ENCODE measurements at regions not wholly inside any gene's neighbourhood (a gene's known extent, or its start where the extent isn't known, plus 50 kb on each side); places are given as distances from the start of the nearest gene placed in this dataset.
A peak's percentile ranks its signal among the peaks of the same experiment; 100 is the strongest.

DNA sequence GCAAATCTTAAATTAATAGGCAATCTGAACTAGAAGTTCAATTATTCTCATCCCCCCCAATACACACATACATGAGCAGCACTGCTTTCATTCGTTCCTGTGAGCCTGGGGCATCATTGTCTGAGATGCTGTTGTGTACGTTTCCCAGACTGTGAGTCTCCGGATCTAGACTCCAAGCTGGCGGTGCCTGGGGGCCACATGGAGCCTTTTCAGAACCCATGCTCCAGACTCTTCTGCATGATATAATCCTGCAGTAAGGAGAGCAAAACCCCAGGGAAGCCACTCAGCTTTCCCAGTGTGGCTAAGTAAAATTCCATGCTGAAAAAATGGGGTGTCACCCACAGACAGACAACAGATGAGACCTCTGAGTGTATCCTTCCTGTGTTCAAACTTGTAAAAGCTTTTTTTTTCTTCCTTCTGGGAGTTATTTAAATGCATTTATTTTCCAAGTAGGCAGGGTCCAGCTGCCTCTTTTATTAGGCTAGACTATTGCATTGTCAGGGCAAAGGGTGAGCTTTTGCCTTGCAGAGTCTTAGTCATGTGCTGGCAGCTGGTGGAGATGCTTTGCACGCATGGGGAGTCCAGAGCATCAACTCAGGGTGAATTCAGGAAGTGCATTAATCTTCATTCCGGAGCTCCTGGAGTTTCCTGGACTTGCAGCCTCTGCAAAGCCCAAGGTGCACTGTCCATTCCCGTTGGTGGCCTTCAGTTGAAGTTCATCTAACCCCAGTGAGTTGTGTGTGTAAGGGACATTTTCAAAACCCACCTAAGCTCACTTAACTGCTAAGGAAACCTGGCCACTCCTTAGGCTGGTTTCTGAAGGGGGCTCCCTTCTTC lies 185.7 kb upstream of the ADO start:
- Histone ChIP-seq H3K4me2 (ENCODE audit: low read depth, low read length, poor library complexity, severe bottlenecking) (peak overlapping the region; percentile 44), H3K9ac (ENCODE audit: low read length) (0 out of 2 replicates have a peak overlapping the region, but pooled peaks have one; percentile 14), H3K79me2 (ENCODE audit: low read length) (no peaks in the 10 kb centered on the region), H3K27me3 (ENCODE audit: low read length) (no peaks in the 10 kb centered on the region), H3K9me3 (ENCODE audit: low read length) (no peaks in the 10 kb centered on the region), H3K4me1 (ENCODE audit: low read length) (peaks cover 40% of the 10 kb centered on the region), H3K9me2 (replicated peaks; ENCODE audit: insufficient read depth, low read length) (no peaks in the 10 kb centered on the region), H3K27ac (ENCODE audit: low read length) (peak overlapping the region; percentile 25; the same call in 1 of the 2 replicates), H4K20me1 (ENCODE audit: insufficient read depth, low read depth, low read length) (no peaks in the 10 kb centered on the region), H2AFZ (ENCODE audit: low read length) (peak overlapping the region; percentile 25; the same call in 1 of the 2 replicates), H3K4me3 (ENCODE audit: low read length) (no peak overlapping the region), H3K36me3 (ENCODE audit: insufficient read depth, low read length) (no peaks in the 10 kb centered on the region)
- peak; percentile 83 for DNase-seq

DNA sequence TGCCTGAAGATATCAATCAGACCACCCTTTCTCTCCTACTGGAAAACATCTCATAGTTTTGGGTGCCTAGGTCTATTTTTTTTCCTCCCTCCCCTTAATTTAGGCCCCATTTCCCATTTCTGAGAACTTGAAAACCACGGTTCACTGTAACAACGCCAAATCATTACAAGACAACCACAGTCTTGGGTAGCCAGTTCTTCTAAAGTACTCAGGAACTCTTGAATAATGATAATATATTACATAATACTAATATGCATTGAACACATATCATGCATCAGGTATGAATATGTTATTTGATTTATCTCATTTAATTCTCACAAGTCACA lies 185.1 kb upstream of the ADO start:
- Histone ChIP-seq H2AFZ (ENCODE audit: low read length) (0 out of 2 replicates have a peak overlapping the region, but pooled peaks have one; percentile 25), H3K9me3 (ENCODE audit: low read length) (no peaks in the 10 kb centered on the region), H3K9me2 (replicated peaks; ENCODE audit: insufficient read depth, low read length) (no peaks in the 10 kb centered on the region), H3K79me2 (ENCODE audit: low read length) (no peaks in the 10 kb centered on the region), H3K27me3 (ENCODE audit: low read length) (no peaks in the 10 kb centered on the region), H3K27ac (ENCODE audit: low read length) (peak overlapping the region; percentile 25; the same call in 1 of the 2 replicates), H3K9ac (ENCODE audit: low read length) (no peak overlapping the region), H3K4me3 (ENCODE audit: low read length) (no peak overlapping the region), H3K36me3 (ENCODE audit: insufficient read depth, low read length) (no peaks in the 10 kb centered on the region), H3K4me1 (ENCODE audit: low read length) (peaks cover 40% of the 10 kb centered on the region), H4K20me1 (ENCODE audit: insufficient read depth, low read depth, low read length) (no peaks in the 10 kb centered on the region), H3K4me2 (ENCODE audit: low read depth, low read length, poor library complexity, severe bottlenecking) (peak overlapping the region; percentile 44)
- no peak for DNase-seq

GRCh38 chr10:62620491-62620890 lies 184.0 kb upstream of the ADO start:
- H3K4me3 ChIP-seq (ENCODE audit: low read length), result no peak overlapping the region

GRCh38 chr10:62623223-62623622 lies 181.3 kb upstream of the ADO start:
- no peaks in the 10 kb centered on the region for H3K27me3 ChIP-seq (ENCODE audit: low read length)
- DNase-seq, result no peak
- peaks cover 54% of the 10 kb centered on the region for H3K4me1 ChIP-seq (ENCODE audit: low read length)
- no peak overlapping the region for H3K4me2 ChIP-seq (ENCODE audit: low read depth, low read length, poor library complexity, severe bottlenecking)
- H3K9ac ChIP-seq (ENCODE audit: low read length), result no peak overlapping the region
- no peaks in the 10 kb centered on the region for H3K36me3 ChIP-seq (ENCODE audit: insufficient read depth, low read length)
- H3K4me3 ChIP-seq (ENCODE audit: low read length), result no peak overlapping the region
- H2AFZ ChIP-seq (ENCODE audit: low read length), result no peak overlapping the region
- no peaks in the 10 kb centered on the region for H3K9me3 ChIP-seq (ENCODE audit: low read length)
- no peaks in the 10 kb centered on the region for H3K79me2 ChIP-seq (ENCODE audit: low read length)
- no peak overlapping the region for H3K27ac ChIP-seq (ENCODE audit: low read length)
- no peaks in the 10 kb centered on the region for H4K20me1 ChIP-seq (ENCODE audit: insufficient read depth, low read depth, low read length)
- no peaks in the 10 kb centered on the region for H3K9me2 ChIP-seq (replicated peaks; ENCODE audit: insufficient read depth, low read length)

More at GRCh38 chr10:62620491-62620890, 184.0 kb upstream of the ADO start:
- Histone ChIP-seq H3K4me2 (ENCODE audit: low read depth, low read length, poor library complexity, severe bottlenecking) (no peak overlapping the region), H4K20me1 (ENCODE audit: insufficient read depth, low read depth, low read length) (no peaks in the 10 kb centered on the region), H3K4me1 (ENCODE audit: low read length) (peaks cover 45% of the 10 kb centered on the region), H3K36me3 (ENCODE audit: insufficient read depth, low read length) (no peaks in the 10 kb centered on the region), H3K9me3 (ENCODE audit: low read length) (no peaks in the 10 kb centered on the region), H3K79me2 (ENCODE audit: low read length) (no peaks in the 10 kb centered on the region), H2AFZ (ENCODE audit: low read length) (no peak overlapping the region), H3K9me2 (replicated peaks; ENCODE audit: insufficient read depth, low read length) (no peaks in the 10 kb centered on the region), H3K27ac (ENCODE audit: low read length) (no peak overlapping the region), H3K27me3 (ENCODE audit: low read length) (no peaks in the 10 kb centered on the region), H3K9ac (ENCODE audit: low read length) (no peak overlapping the region)
- DNase-seq, result no peak

GRCh38 chr10:62625484-62625883 lies 179.0 kb upstream of the ADO start:
- no peaks in the 10 kb centered on the region for H3K9me3 ChIP-seq (ENCODE audit: low read length)
- peak overlapping the region; percentile 58 for H3K27ac ChIP-seq (ENCODE audit: low read length)
- no peak overlapping the region for H3K4me3 ChIP-seq (ENCODE audit: low read length)
- H3K36me3 ChIP-seq (ENCODE audit: insufficient read depth, low read length), result no peaks in the 10 kb centered on the region
- peaks cover 32% of the 10 kb centered on the region for H3K4me1 ChIP-seq (ENCODE audit: low read length)
- peak overlapping the region; percentile 47 for H3K4me2 ChIP-seq (ENCODE audit: low read depth, low read length, poor library complexity, severe bottlenecking)
- DNase-seq, result no peak
- H3K27me3 ChIP-seq (ENCODE audit: low read length), result no peaks in the 10 kb centered on the region
- no peak overlapping the region for H3K9ac ChIP-seq (ENCODE audit: low read length)
- H3K79me2 ChIP-seq (ENCODE audit: low read length), result no peaks in the 10 kb centered on the region
- H4K20me1 ChIP-seq (ENCODE audit: insufficient read depth, low read depth, low read length), result no peaks in the 10 kb centered on the region
- no peak overlapping the region for H2AFZ ChIP-seq (ENCODE audit: low read length)
- H3K9me2 ChIP-seq (replicated peaks; ENCODE audit: insufficient read depth, low read length), result no peaks in the 10 kb centered on the region

GRCh38 chr10:62626079-62626478 lies 178.4 kb upstream of the ADO start:
- Histone ChIP-seq H3K4me3 (ENCODE audit: low read length) (no peak overlapping the region), H3K27ac (ENCODE audit: low read length) (peak overlapping the region; percentile 58), H3K4me2 (ENCODE audit: low read depth, low read length, poor library complexity, severe bottlenecking) (peak overlapping the region; percentile 47), H3K9me3 (ENCODE audit: low read length) (no peaks in the 10 kb centered on the region), H3K9me2 (replicated peaks; ENCODE audit: insufficient read depth, low read length) (no peaks in the 10 kb centered on the region), H4K20me1 (ENCODE audit: insufficient read depth, low read depth, low read length) (no peaks in the 10 kb centered on the region), H3K4me1 (ENCODE audit: low read length) (peaks cover 28% of the 10 kb centered on the region), H2AFZ (ENCODE audit: low read length) (no peak overlapping the region), H3K27me3 (ENCODE audit: low read length) (no peaks in the 10 kb centered on the region), H3K79me2 (ENCODE audit: low read length) (no peaks in the 10 kb centered on the region), H3K9ac (ENCODE audit: low read length) (peak overlapping the region; percentile 18; the same call in 1 of the 2 replicates), H3K36me3 (ENCODE audit: insufficient read depth, low read length) (no peaks in the 10 kb centered on the region)
- peak; percentile 73 for DNase-seq

- H2AFZ ChIP-seq (ENCODE audit: low read length), result no peak overlapping the region
- H3K4me2 ChIP-seq (ENCODE audit: low read depth, low read length, poor library complexity, severe bottlenecking), result peak overlapping the region; percentile 47
- H3K9me2 ChIP-seq (replicated peaks; ENCODE audit: insufficient read depth, low read length), result no peaks in the 10 kb centered on the region
- DNase-seq, result no peak
- H3K79me2 ChIP-seq (ENCODE audit: low read length), result no peaks in the 10 kb centered on the region
- no peaks in the 10 kb centered on the region for H3K27me3 ChIP-seq (ENCODE audit: low read length)
- H3K4me3 ChIP-seq (ENCODE audit: low read length), result no peak overlapping the region
- peak overlapping the region; percentile 58 for H3K27ac ChIP-seq (ENCODE audit: low read length)
- no peaks in the 10 kb centered on the region for H4K20me1 ChIP-seq (ENCODE audit: insufficient read depth, low read depth, low read length)
- H3K36me3 ChIP-seq (ENCODE audit: insufficient read depth, low read length), result no peaks in the 10 kb centered on the region
- H3K9me3 ChIP-seq (ENCODE audit: low read length), result no peaks in the 10 kb centered on the region
- peaks cover 34% of the 10 kb centered on the region for H3K4me1 ChIP-seq (ENCODE audit: low read length)
- H3K9ac ChIP-seq (ENCODE audit: low read length), result no peak overlapping the region
These were observed 177.7 kb upstream of the ADO start for GRCh38 chr10:62626817-62627216.

GRCh38 chr10:62627983-62628382 lies 176.5 kb upstream of the ADO start:
- no peaks in the 10 kb centered on the region for H3K27me3 ChIP-seq (ENCODE audit: low read length)
- no peaks in the 10 kb centered on the region for H3K36me3 ChIP-seq (ENCODE audit: insufficient read depth, low read length)
- no peaks in the 10 kb centered on the region for H3K9me3 ChIP-seq (ENCODE audit: low read length)
- H3K9ac ChIP-seq (ENCODE audit: low read length), result no peak overlapping the region
- H2AFZ ChIP-seq (ENCODE audit: low read length), result no peak overlapping the region
- H3K4me2 ChIP-seq (ENCODE audit: low read depth, low read length, poor library complexity, severe bottlenecking), result no peak overlapping the region
- H4K20me1 ChIP-seq (ENCODE audit: insufficient read depth, low read depth, low read length), result no peaks in the 10 kb centered on the region
- H3K9me2 ChIP-seq (replicated peaks; ENCODE audit: insufficient read depth, low read length), result no peaks in the 10 kb centered on the region
- peaks cover 43% of the 10 kb centered on the region for H3K4me1 ChIP-seq (ENCODE audit: low read length)
- no peak overlapping the region for H3K4me3 ChIP-seq (ENCODE audit: low read length)
- no peak overlapping the region for H3K27ac ChIP-seq (ENCODE audit: low read length)
- no peak for DNase-seq
- no peaks in the 10 kb centered on the region for H3K79me2 ChIP-seq (ENCODE audit: low read length)

All from Karpas-422 (cell line).